ENCODE measurements at regions not wholly inside any gene's neighbourhood (a gene's known extent, or its start where the extent isn't known, plus 50 kb on each side); places are given as distances from the start of the nearest gene placed in this dataset.
"Not testable (repeated sequence)": the region's sequence is repeated elsewhere in the genome, so short reads cannot be mapped to it uniquely, and the experiment has no call there.

DNA sequence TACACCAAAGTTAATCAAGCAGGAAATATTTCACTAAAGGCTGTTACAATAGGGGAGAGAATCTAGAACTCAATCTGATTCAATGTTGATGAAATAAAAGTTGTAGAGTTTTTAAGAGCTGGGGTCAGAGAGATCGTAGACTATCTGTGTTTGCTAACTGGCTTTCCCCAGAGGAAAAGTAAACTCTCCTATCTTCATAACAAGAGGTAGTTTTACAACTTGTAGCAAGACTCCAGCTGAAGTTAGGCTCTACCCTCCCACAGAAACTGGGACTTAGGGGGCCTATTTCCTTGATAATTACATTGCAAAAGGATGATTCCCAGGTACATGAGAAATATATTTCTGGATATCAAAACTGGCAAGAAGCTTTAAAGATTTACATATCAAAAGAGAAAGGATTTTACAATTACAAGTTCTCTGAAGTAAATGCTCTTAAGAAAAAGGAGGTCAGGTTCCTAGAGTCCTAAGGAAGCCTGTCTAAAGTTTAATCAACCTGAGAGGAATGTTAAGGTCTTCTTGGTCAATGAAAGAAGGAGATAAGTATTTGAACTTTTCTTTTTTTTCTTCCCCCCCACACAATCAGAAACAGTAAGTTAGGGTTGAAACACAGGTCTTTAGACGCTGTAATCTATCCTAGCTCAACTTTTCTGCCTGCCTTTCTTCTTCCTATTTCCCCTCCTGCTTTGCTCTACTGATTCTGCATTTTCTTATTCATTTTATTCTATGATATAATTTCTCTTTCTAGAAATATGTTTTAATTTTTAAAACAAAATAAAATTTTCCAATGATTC lies 692.2 kb upstream of the LINC00305 start:
- no peak for DNase-seq

DNA sequence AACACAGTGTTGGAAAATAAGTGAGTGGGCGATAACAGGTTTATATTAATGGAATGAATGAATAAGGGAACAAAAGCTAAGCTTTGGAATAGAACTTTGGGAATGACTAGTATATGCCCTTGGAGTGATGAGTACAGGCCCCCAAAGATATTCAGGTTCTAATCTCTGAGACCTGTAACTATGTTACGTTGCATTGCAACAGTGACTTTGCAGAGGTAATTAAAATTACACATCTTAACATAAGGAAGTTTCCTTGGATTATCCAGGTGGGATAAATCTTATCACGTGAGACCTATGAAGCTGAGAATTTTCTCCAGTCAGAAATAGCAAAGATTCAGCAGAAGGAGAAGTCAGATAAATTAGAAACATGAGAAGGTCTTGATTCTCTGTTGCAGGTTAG lies 661.5 kb upstream of the LINC00305 start:
- no peak for DNase-seq

DNA sequence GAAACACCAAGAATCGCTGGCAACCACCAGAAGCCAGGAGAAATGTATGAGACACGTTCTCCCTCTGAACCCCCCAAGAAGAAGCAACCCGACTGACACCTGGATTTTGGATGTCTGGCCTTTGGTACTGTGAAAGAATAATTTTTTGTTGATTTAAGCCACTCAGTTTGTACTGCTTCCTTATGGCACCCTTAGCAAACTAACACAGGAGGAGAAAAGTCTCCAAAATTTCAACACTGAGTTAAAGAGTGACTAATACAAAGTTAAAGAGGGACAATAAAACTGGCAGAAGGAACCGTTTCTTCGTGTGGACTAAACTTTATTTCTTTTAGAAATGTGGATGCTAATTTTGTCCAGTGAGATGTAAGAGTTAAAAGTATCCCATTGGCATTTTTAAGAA lies 660.9 kb upstream of the LINC00305 start:
- DNase-seq: peak in 1 of 2 experiments; percentile 2

DNA sequence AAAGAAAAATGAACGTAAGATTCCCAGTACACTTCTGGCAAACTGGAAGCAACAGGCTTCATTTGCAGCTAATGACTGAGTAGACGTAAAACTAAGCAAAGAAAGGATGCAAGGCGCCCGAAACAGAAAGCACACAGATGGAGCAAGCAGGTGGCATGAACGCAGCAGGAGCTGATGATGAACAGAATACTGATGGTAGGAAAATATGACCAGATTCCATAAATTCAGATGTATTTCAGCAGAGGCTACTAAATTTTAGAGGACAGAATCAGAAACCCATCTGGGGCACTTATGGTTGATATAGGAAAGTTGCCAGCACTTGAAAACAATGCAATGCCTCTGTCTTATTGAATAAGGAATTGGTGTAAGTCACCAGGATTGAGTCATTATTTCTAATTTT lies 658.7 kb upstream of the LINC00305 start:
- peak in 1 of 2 experiments; percentile 70 for DNase-seq

DNA sequence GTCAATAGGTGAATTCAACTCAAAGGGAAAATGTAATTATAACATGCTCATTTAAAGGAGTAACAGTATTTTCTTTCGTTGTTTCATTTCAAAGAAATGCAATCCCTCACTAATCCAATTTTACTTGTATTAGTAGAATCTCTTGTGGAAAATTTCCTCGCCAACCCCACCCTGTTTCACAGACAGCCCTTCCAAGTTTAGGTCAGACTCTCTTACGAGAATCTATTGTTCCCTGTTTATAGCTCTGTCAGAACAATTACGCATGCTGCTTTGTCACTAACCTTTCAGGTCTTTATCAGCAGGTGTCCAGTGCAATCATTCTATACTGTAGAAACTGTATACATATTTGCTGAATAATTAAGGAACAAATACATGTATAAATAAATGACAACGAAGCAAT lies 657.8 kb upstream of the LINC00305 start:
- no peak for DNase-seq

DNA sequence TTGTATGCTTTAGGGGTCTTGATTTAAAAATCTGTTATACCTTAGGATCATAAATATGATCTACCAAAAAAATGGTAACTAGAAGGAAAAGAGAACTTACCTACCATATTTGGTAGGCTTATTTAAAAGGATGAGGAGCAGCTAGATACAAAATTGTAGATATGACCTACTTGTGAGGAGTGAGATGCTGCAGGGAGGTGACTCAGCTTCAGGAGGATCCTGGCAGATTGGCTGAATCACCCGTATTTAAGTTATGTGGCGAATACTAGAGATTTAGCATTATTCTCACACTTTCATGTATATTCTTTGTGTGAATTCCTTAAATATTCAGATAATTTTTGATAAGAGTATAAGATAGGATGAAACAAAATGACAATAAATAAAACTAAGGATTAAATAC lies 657.3 kb upstream of the LINC00305 start:
- no peak for DNase-seq

DNA sequence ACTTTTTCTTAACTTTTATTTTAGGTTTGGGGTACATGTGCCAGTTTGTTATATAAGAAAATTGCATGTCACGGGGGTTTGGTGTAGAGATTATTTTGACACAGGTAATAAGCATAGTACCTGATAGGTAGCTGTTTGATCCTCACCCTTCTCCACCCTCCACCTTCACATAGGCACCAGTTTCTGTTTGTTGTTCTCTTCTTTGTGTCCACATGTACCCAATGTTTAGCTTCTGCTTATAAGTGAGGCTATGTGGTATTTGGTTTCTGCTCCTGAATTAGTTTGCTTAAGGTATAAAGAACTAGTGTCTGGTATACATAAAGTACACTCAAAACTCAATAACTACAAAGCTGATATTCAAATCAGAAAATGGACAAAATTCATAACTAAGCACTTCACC lies 654.6 kb upstream of the LINC00305 start:
- DNase-seq: no peak

DNA sequence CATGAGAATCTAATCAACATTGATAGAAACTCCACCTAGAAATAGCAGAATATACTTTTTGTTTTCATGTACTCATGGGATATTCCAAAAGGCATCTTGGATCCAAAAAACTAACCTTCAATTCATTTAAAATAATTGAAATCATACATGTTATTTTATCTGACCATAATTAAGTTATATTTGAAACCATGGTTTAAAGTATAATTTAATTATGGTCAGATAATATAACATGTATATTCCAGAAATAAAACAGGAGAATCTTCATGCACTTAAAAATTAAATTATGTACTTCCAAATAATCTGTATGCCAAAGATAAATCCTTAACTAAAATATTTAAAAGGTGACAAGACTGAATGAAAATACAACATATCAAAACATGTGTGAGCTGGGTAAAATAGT lies 651.3 kb upstream of the LINC00305 start:
- DNase-seq: no peak

DNA sequence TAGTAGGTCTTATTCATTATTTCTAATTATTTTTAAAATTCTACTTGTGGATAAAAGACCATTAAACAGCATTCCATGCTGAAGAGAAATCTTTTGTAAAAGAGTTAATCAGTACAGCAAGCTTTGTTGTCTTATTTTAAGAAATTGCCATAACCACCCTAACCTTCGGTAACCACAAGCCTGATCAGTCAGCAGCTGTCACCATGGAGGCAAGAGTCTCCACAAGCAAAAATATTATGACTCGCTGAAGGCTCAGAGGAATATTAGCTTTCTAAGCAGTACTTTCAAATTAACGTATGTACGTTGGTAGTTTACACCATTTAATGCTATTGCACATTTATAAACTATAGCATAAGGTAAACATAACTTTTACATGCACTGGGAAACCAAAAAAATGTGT lies 650.5 kb upstream of the LINC00305 start:
- no peak for DNase-seq

DNA sequence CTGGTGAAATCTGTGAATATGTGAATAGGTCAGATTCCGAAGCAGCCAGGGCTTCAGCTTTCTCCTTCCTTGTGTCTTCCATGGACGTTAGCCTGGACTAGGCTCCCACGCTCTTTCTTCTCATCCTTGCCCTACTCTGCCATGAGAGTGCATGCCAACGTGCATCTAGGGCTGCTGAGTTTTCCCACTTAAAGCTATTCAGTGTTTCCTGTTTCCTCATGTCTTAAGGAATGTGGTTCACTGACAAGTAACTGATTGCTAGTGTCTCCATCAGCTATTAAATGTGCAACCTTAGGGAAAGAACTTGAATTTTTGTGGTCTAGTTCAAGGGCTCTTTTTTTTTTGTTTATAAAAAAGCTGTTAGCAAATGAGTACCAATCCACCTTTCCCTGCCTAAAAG lies 642.3 kb upstream of the LINC00305 start:
- DNase-seq: no peak

DNA sequence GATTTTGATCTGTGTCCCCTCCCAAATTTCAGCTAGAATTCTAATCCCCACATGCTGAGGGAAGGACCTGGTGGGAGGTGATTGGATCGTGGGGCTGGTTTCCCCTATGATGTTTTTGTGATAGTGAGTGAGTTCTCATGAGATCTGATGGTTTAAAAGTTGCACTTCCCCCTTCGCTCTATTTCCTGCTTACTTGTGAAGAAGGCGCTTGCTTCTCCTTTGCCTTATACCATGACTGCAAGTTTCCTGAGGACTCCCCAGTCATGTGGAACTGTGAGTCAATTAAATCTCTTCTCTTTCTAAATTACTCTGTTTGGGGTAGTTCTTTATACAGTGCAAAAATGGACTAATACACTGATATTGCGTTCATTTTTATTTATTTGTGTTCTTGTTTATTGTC lies 636.8 kb upstream of the LINC00305 start:
- DNase-seq: no peak

DNA sequence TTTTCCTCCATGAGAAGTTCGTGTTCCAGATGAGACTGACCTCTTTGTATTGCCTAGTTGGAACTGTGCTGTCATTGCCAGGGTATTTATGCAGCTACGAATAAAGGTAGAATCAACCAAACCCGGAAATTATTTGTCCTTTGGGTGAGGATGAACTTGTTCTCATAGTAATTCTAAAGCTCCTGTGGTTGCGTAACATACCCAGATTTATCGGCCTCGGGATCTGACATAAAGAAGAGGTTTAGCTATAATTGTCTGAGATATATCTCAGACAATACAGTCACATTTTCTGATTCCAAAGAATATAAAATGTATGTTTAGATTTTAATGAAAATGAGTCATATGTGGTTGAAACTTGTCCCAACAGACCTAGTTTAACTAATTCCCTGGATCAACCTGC lies 628.7 kb upstream of the LINC00305 start:
- DNase-seq: no peak

DNA sequence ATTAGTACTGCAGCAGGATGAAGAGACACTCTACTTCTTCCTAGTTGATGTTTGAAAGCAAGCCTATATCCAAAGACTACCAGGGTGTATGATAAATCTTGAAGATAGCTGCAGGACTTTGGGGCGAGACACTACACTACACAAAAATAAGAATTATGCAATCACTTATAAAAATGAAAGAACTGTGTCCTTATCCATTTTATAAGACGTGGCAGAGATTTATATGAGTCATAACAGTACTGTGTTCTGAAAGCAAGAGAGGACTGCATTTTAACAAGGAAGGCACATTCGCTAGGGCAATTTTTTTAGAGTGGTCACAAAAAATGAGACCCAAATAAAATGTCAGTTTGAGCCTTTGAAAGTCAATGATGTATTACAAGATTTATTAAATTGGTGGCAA lies 617.0 kb upstream of the LINC00305 start:
- no peak for DNase-seq

DNA sequence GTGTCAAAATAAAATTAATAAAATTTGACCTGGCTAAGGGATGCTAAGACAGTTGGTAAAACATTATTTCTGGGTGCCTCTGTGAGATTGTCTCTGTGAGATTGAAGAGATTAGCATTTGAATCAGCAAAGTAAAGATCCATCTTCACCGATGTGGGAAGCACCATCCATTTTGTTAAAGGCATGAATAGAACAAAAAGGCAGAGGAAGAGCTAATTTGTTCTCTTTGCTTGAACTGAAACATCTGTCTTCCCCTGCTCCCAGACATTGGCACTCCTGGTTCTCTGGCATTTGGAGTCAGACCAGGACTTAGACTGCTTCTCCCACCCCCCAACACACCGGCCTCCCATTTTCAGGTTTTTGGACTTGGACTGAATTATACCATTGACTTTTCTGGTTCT lies 603.8 kb upstream of the LINC00305 start:
- DNase-seq: peak in 1 of 2 experiments; percentile 4

DNA sequence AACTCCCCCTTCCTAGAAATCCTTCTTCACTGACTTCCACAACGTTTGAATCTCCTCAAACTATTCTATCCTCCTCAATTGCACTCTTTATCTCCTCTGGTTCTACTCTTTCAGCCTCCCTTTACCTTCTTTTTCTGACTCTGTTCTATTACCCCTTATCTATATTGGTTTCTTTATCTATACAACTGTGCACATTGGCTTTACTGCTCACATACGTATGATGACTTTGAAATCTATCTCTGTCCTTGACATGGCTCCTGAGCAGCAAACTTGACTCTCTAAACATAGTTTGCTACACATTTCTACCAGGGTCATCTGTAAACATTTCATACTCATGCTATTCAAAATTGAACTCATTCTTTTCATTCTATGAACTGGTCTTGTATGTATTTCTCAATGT lies 601.0 kb upstream of the LINC00305 start:
- no peak for DNase-seq

DNA sequence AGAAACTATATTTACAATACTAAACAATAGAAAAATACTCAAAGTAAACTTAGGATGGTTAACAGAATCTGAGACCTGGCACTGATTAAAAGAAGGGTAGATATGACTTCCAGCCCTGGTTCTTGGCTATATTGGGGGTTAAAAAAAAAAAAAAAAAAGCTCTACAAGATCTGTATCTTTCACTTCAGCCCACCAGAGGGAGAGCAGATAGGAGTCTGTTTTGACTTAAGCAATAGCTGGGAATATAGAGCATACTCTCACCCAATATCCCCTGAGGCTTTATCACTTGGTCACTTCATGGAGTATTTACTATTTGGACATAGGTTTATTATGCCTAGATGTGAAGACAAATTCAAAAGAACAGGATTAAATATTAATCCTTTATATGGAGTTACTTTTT lies 598.9 kb upstream of the LINC00305 start:
- no peak for DNase-seq

DNA sequence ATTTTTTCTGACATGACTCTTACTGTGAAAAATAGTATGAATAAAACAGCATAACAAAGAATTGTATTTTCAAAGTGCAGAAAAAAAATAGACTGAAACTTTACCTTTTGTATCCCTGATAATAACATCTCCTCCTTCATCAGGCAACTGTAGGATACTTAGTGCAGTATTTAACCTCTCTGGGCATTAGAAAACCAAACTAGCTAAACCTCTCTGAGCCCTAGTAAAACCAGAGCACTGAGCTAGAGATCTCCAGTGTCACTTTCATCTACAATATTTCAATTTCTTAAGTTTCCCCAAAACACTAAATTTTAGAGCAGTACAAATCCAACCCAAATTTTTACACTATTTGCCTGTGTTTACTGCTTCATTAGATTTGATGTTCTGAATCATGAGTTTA lies 594.0 kb upstream of the LINC00305 start:
- no peak for DNase-seq

DNA sequence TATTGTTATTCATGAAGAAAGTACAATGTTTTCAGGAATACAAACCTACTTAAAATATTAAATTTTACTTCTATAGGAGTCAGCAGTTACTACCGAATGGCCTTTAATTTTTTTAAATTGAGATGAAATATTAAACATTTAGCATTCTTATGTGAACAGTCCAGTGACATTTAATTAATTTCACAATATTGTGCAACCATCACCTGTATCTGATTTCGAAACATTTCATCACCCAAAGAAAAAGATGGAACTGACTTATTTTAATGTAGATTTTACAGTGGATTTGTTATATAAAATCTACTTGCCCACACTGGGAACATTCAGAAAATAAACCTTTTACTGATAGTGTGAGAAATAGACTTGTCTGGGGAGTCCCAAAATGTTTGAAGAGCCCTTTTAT lies 585.2 kb upstream of the LINC00305 start:
- no peak for DNase-seq

DNA sequence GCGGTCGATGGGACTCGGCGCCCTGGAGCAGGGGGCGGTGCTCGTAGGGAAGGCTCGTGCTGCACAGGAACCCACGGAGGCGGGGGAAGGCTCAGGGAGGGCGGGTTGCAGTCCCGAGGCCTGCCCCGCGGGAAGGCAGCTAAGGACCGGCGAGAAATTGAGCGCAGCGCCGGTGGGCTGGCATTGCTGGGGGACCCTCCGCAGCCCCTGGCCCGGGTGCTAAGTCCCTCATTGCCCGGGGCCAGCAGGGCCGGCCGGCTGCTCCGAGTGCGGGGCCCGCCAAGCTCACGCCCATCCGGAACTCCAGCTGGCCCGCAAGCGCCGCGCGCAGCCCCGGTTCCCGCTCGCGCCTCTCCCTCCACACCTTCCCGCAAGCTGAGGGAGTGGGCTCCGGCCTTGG lies 576.8 kb upstream of the LINC00305 start:
- not testable (repeated sequence) for DNase-seq

DNA sequence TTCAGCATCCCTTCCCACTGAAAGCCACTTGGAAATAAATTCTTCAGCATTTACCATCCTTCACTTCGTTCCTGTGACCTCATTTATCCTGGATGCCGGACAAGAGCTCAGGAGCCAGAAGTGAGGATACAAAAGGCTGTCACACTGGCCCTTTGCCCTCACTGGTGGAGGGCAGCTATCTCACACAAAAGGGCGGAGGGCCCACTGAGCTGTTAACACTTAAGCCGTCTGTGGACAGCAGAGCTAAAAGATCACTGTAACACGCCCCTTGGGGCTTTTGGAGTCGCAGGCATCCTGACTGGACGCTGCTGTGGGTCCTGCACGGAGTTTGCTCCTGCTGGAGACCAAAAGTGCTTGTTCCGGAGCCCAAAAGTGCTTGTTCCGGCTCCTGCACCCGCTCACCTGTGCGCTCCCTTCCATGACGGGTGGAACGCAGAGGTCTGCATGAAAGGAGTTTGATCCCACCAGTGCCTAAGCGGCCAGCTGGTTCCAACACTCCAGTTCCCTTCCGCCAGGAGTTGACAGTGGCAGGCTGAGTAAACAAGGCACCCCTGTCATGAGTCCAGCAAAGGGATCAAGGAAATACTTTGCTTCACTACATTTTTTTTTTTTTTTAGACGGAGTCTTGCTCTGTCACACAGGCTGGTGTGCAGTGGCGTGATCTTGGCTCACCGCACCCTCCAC lies 572.0 kb upstream of the LINC00305 start:
- DNase-seq: peak in 1 of 2 experiments; percentile 18

DNA sequence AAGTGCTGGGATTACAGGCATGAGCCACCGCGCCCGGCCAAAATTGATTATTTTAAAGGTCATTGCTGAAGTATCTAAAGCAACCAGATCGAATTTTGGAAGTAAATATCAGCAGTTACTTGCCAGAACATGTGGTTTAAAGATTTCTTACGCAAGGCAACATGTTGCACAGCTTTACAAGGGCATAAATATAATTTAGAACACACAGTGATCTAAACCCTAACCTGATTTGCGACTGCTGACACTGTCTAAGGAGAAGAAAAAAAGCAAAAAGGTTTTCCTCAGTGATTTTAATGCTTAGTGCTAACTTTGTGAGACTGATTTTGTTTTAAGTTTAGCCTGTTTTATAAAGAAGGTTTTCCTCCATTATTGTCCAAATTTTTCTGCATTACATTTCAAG lies 569.9 kb upstream of the LINC00305 start:
- no peak for DNase-seq

DNA sequence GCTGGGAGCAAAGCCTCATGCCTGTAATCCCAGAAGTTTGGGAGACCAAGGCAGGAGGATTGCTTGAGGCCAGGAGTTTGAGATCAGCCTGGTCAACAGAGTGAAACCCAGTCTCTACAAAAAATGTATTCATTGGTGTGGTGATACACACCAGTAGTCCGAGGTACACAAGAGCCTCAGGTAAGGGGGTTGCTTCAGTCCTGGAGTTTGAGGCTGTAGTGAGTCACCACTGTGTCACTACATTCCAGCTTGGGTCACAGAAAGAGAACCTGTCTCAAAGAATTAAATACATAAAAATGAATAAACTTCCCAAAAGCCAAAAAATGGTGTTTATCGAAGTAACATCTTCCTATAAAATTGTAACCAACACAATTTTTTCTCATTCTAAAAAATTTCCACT lies 568.1 kb upstream of the LINC00305 start:
- no peak for DNase-seq

DNA sequence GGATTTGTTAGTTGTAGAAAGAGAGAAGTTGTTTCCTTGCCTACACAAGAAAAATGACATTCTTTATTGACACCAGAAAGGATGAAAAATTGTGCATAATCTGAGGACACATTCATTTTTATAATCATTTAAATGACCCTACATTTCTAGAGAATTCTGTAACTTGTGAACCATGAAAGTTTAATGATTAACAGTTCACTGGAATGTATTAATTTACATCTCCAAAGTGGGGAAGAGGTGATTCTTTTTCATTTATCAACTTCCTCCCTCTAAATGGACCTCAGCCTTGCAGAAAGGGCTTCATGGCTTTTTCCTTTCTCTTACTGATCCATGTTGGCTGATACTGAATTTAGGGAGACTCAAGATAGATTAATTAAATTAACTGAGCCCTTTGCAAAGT lies 565.2 kb upstream of the LINC00305 start:
- no peak for DNase-seq

DNA sequence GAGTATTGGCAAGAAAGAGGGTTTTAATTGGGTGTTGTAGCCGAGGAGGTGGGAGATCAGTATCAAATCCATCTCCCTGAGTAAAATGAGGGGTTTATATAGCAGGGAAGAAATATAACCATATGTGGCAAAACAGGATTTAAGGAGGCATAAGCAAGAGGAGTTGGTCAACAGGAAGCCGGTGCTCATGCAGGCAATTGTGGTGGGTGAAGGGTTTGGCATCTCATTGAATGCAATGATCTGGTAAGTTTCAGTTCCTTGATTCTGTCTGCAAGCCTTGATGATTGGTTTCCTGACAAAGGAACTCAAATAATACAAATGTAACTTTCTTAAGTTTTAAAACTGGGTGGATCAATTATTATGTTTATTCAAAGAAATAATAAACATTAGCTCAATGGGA lies 564.4 kb upstream of the LINC00305 start:
- DNase-seq: peak; percentile 55 to 71

DNA sequence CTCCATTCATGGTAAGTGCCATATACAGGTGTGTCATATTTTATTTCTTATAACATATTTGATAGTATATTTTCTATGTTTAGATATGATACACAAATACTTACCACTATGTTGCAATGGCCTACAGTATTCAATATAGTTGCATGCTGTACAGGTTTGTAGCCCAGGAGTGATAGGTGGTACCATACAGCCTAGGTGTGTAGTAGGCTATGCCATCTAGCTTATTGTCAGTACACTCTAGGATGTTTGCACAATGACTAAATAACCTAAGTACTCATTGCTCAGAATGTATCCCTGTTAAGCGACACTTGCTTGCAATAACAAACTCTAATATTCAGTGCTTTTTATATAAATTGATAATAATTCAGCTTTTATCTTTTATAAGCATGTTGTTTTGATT lies 563.1 kb upstream of the LINC00305 start:
- no peak for DNase-seq
